ENCODE measurements at regions not wholly inside any gene's neighbourhood (a gene's known extent, or its start where the extent isn't known, plus 50 kb on each side); places are given as distances from the start of the nearest gene placed in this dataset.

DNA sequence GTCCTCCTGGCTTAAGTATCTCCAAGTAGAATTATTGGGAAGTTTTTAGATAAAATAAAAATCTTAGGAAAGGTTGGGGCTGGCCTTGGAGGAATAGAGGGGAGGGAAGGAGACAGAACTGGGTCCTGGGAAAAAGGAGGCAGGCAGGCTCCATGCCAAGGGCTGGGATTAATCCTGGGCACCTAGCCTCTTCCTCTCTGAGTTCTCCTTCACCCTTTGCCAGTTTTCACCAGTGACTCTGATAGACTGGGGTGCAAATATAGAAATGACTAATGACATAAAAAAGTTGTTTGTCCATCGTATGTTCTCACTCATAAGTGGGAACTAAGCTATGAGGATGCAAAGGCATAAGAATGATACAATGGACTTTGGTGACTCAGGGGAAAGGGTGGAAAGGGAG is 81.9 kb downstream of the RMI1 start:
- TF ChIP-seq, protein P1, sequence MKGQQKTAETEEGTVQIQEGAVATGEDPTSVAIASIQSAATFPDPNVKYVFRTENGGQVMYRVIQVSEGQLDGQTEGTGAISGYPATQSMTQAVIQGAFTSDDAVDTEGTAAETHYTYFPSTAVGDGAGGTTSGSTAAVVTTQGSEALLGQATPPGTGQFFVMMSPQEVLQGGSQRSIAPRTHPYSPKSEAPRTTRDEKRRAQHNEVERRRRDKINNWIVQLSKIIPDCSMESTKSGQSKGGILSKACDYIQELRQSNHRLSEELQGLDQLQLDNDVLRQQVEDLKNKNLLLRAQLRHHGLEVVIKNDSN (IDR thresholded peaks at IDR 0.05), result no peak
- no peak for TF ChIP-seq YY1 (IDR thresholded peaks at IDR 0.05; ENCODE audit: low read depth)
- no peak for TF ChIP-seq RAD21 (IDR thresholded peaks at IDR 0.05; ENCODE audit: low read depth)

DNA sequence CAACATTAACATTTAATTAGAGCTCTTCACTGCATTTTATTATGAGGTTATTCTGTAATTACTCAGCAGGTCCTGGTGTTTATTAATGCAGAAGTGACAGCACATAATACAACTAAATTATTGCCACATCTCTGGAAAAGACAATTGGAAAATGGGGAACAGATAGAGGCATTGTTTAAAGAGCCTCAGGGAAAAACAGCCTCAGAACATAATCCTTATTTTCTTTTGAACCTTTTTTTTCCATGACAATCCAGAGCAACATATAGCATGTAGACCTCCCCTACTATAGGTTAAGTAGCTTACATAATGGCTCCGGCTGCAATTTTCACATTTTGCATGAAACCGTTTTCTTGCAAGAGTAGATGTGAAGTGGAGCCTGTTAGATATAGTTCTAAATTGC is 87.2 kb downstream of the RMI1 start:
- TF ChIP-seq FOXM1 (IDR thresholded peaks at IDR 0.05; ENCODE audit: borderline replicate concordance, low read depth) (no peak), CREB1 (IDR thresholded peaks at IDR 0.05; ENCODE audit: low read depth) (no peak), YY1 (IDR thresholded peaks at IDR 0.05; ENCODE audit: low read depth) (no peak), TAF1 (IDR thresholded peaks at IDR 0.05; ENCODE audit: low read depth) (no peak), TCF12 (IDR thresholded peaks at IDR 0.05; ENCODE audit: low read depth) (no peak), RAD21 (IDR thresholded peaks at IDR 0.05; ENCODE audit: low read depth) (no peak), TEAD4 (IDR thresholded peaks at IDR 0.05) (no peak)
- TF ChIP-seq, protein P2, sequence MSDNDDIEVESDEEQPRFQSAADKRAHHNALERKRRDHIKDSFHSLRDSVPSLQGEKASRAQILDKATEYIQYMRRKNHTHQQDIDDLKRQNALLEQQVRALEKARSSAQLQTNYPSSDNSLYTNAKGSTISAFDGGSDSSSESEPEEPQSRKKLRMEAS (IDR thresholded peaks at IDR 0.05), result no peak
- TF ChIP-seq, protein P1 (IDR thresholded peaks at IDR 0.05), result no peak

DNA sequence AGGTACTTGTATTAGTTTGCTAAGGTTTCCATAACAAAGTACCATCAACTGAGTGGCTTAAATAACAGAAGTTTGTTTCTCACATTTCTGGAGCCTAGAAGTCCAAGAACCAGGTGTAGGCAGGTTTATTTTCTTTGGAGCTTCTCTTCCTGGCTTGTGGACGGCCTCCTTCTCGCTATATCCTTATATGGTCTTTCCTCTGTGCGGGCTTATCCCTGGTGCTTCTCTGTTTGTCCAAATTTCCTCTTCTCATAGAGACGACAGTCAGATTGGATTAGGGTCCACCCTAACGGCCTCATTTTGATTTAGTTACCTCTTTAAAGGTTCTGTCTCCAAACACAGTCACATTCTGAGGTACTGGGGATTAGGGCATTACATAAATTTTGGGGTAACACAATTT is 88.3 kb downstream of the RMI1 start:
- TF ChIP-seq CREB1 (IDR thresholded peaks at IDR 0.05; ENCODE audit: low read depth) (no peak), TAF1 (IDR thresholded peaks at IDR 0.05; ENCODE audit: low read depth) (no peak)

DNA sequence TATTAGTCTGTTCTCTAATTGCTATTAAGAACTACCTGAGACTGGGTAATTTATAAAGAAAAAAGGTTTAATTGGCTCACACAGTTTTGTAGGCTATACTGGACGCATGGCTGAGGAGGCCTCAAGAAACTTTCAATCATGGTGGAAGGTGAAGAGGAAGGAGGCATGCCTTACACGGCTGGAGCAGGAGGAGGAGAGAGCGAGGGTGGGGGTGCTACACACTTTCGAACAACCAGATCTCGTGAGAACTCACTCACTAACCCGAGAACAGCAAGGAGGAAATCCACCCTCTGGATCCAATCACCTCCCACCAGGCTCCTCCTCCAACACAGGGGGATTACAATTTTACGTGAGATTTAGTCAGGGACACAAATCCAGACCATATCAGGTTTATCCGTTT is 90.0 kb downstream of the RMI1 start:
- TF ChIP-seq, protein P1 (IDR thresholded peaks at IDR 0.05), result no peak
- TF ChIP-seq ZBTB7A (IDR thresholded peaks at IDR 0.05; ENCODE audit: low read depth), result no peak
- no peak for TF ChIP-seq NFIC (IDR thresholded peaks at IDR 0.05)
- TF ChIP-seq TAF1 (IDR thresholded peaks at IDR 0.05; ENCODE audit: low read depth), result no peak
- TF ChIP-seq, protein P3, sequence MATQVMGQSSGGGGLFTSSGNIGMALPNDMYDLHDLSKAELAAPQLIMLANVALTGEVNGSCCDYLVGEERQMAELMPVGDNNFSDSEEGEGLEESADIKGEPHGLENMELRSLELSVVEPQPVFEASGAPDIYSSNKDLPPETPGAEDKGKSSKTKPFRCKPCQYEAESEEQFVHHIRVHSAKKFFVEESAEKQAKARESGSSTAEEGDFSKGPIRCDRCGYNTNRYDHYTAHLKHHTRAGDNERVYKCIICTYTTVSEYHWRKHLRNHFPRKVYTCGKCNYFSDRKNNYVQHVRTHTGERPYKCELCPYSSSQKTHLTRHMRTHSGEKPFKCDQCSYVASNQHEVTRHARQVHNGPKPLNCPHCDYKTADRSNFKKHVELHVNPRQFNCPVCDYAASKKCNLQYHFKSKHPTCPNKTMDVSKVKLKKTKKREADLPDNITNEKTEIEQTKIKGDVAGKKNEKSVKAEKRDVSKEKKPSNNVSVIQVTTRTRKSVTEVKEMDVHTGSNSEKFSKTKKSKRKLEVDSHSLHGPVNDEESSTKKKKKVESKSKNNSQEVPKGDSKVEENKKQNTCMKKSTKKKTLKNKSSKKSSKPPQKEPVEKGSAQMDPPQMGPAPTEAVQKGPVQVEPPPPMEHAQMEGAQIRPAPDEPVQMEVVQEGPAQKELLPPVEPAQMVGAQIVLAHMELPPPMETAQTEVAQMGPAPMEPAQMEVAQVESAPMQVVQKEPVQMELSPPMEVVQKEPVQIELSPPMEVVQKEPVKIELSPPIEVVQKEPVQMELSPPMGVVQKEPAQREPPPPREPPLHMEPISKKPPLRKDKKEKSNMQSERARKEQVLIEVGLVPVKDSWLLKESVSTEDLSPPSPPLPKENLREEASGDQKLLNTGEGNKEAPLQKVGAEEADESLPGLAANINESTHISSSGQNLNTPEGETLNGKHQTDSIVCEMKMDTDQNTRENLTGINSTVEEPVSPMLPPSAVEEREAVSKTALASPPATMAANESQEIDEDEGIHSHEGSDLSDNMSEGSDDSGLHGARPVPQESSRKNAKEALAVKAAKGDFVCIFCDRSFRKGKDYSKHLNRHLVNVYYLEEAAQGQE (IDR thresholded peaks at IDR 0.05; ENCODE audit: low read depth), result no peak
- TF ChIP-seq EP300 (IDR thresholded peaks at IDR 0.05; ENCODE audit: borderline replicate concordance), result no peak
- no peak for TF ChIP-seq FOXM1 (IDR thresholded peaks at IDR 0.05; ENCODE audit: borderline replicate concordance, low read depth)
- TF ChIP-seq YY1 (IDR thresholded peaks at IDR 0.05; ENCODE audit: low read depth), result no peak
- TF ChIP-seq TCF12 (IDR thresholded peaks at IDR 0.05; ENCODE audit: low read depth), result no peak
- no peak for TF ChIP-seq TEAD4 (IDR thresholded peaks at IDR 0.05)
- no peak for TF ChIP-seq CEBPB (IDR thresholded peaks at IDR 0.05)

DNA sequence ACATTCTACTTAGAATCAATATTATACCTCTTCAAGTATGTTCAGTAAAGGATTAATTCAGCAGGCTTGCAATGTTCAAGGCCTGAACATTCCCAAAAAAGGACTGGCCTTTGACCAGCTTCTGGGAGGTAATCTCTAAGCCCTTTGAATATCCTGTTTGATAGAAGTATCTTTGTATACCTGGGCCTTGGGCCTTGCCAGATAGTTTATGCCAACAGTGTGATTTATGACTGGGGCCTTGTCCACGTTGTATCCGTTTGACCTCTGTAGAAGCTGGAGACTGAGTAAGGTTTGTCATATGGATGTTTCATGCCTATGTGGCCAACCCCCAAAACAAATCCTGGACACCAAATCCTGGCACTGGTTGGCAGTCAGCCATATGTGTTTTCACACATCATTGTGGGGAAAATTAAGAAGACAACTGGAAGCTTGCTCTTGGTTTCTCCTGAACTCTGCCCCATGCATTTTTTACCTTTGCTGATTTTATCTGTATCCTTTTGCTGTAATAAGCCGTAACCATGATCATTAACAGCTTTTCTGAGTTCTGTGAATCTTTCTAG is 92.1 kb downstream of the RMI1 start:
- TF ChIP-seq CREB1 (IDR thresholded peaks at IDR 0.05; ENCODE audit: low read depth) (no peak), YY1 (IDR thresholded peaks at IDR 0.05; ENCODE audit: low read depth) (no peak), ZBTB7A (IDR thresholded peaks at IDR 0.05; ENCODE audit: low read depth) (no peak), FOXM1 (IDR thresholded peaks at IDR 0.05; ENCODE audit: borderline replicate concordance, low read depth) (no peak), RAD21 (IDR thresholded peaks at IDR 0.05; ENCODE audit: low read depth) (no peak), TEAD4 (IDR thresholded peaks at IDR 0.05) (no peak), TCF12 (IDR thresholded peaks at IDR 0.05; ENCODE audit: low read depth) (no peak), EP300 (IDR thresholded peaks at IDR 0.05; ENCODE audit: borderline replicate concordance) (no peak), TAF1 (IDR thresholded peaks at IDR 0.05; ENCODE audit: low read depth) (no peak), EGR1 (IDR thresholded peaks at IDR 0.05) (no peak), CEBPB (IDR thresholded peaks at IDR 0.05) (no peak), NFIC (IDR thresholded peaks at IDR 0.05) (no peak)
- TF ChIP-seq, protein P1 (IDR thresholded peaks at IDR 0.05), result no peak
- TF ChIP-seq, protein P3 (IDR thresholded peaks at IDR 0.05; ENCODE audit: low read depth), result no peak
- TF ChIP-seq, protein P2 (IDR thresholded peaks at IDR 0.05), result no peak

DNA sequence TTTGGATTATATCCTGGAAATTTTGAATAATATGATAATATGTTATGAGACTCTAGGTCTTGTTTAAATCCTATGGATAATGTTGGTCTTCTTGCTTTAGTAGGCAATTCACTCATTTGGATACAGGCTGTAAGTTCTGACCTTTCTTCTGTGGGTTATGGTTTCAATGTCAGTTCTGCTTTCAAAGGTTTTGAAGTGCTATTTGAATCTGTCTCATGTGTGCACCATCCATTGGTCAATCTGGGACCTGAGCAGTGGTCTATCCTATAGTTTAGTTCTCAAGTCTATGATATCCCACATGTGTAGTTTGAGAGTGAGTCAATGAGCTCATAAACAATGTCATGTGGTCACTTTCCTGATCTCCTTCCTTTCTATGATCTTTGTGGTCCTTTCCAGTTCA is 94.4 kb downstream of the RMI1 start:
- TF ChIP-seq EP300 (IDR thresholded peaks at IDR 0.05; ENCODE audit: borderline replicate concordance), result no peak
- TF ChIP-seq TAF1 (IDR thresholded peaks at IDR 0.05; ENCODE audit: low read depth), result no peak
- TF ChIP-seq, protein P3 (IDR thresholded peaks at IDR 0.05; ENCODE audit: low read depth), result no peak
- no peak for TF ChIP-seq FOXM1 (IDR thresholded peaks at IDR 0.05; ENCODE audit: borderline replicate concordance, low read depth)
- TF ChIP-seq RAD21 (IDR thresholded peaks at IDR 0.05; ENCODE audit: low read depth), result no peak
- TF ChIP-seq, protein P2 (IDR thresholded peaks at IDR 0.05), result no peak
- no peak for TF ChIP-seq YY1 (IDR thresholded peaks at IDR 0.05; ENCODE audit: low read depth)
- no peak for TF ChIP-seq TEAD4 (IDR thresholded peaks at IDR 0.05)
- no peak for TF ChIP-seq EGR1 (IDR thresholded peaks at IDR 0.05)
